ENCODE measurements at regions not wholly inside any gene's neighbourhood (a gene's known extent, or its start where the extent isn't known, plus 50 kb on each side); places are given as distances from the start of the nearest gene placed in this dataset.

DNA sequence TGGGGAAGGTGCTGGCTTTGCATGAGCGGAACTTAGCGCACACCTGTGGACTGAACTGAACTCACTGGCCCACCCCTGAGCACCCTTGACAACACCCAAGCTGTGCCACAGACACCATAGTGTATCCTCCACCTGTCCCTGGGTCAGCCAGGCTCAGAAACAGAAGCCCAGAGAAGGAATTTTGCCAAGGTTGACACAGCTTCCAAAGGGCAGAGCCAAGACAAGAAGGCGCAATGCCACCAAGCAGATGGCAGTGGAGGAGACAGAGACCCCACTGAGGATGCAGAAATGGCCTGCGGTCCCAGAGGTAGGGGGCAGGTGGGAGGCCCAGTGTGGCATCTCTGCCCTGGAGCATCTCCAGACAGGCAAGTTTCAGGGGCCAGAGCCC, 169.0 kb downstream of the ENGASE start:
- DNase-seq (ENCODE audit: low spot score): no peak

DNA sequence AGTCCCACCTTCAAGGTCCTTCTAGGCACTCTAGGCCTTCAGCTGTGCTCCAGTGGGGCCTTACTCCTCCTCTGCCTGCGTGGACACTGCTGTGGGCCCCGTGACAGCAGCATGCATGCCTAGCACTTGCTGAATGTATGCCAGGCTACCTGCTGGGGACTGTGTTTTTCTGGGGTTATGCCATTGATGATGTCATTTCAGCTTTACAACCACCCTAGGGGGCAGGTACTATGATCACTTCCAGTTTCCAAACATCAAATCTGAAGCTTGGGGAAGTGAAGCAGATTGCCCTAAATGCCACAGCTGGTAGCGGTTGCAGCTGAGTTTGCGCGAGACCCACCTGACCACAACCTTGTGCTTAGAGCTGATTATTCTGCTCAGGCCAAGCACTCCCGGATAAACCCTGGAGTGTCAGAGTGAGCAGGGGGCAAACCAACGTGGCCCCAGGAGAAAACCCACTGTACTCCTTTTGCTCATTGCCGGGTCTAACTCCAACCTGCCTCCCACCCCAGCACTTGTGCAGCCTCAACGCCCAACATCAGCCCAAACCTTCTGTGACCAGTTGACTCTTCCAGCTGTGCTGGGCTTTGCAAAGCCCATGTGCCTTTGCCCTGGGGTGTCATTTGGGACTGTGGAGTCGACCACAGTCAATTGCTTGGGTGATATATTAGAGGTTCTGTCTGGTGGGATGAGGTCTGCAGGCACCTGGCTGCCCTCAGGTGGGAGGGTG, 168.4 kb downstream of the ENGASE start:
- no peak for DNase-seq (ENCODE audit: low spot score)

DNA sequence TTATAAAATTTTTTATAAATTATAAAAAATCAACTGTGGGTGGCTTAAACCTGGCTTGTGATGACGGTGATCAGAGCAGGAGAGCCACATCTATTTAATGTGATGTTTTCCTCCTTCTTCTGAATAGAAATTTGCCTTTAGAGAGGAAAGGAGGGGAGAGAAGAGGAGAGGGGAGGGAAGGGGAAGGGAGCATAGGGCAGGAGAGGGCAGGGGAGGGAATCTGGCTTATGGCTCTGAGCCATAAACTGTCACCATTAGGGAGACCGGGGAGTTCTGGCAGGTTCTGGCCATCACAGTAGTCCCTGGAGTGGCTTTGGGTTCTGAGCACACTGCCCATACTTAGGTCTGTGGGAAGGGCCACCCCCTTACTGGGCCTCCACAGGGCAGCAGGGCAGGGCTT, 167.8 kb downstream of the ENGASE start:
- DNase-seq (ENCODE audit: low spot score): no peak

DNA sequence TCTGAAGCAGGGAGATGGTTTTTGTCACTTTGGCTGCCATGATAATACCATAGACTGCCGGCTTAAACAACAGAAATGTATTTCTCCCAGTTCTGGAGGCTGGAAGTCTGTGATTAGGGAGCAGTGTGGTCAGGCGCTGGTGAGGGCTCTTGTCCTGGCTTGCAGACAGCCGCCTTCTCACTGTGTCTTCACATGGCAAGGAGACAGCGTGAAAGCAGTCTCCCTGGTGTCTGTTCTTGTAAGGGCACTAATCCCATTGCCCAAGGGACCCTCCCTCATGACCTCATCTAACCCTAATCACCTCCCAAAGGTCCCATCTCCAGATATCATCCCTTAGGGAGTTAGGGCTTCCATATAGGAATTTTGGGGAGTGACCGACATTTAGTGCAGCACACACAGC, 167.0 kb downstream of the ENGASE start:
- no peak for DNase-seq (ENCODE audit: low spot score)

DNA sequence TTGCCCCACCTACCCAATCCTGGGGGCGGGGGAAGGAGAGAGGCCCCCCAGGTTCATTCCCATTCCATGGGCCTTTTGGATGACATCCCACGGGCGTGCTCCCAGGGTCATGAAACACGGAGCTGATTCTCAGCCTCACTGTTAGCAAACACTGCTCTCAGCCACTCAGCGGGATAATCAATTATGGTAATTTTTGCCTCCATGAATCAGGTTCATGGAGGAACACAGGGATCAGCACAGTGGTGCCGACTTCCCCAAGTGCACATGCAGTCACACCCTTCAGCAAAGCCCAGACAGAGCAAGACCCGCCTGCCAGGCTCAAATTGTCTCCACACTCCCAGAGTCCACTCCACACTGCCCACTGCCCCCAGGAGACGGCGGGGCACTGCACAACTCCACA, 164.6 kb downstream of the ENGASE start:
- DNase-seq (ENCODE audit: low spot score): no peak

DNA sequence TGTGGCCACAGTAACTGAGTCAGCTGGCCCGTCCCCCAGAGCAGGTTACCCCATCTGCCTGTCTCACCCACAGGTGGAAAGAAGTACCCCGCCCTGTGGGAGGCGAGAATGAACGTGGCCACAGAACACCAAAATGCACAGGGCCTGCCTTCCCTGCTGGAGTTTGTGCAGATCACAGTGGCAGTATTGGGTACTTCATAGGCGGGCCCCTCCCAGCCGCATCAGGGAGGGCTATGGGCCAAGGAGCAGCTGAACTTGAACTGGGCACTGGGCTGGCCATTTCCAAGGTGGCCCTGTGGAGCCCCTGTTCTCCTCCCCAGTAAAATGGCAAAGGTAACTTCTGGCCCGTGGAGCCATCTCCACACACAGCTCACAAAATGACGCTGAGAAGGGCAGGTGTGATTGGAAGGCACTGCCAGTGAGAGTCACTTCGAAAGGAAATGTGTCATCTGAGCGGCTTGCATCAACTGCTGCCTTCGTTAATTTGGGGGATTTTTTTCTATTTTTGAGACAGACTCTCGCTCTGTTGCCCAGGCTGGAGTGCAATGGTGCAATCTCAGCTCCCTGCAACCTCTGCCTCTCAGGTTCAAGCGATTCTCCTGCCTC, 162.9 kb downstream of the ENGASE start:
- no peak for DNase-seq (ENCODE audit: low spot score)

DNA sequence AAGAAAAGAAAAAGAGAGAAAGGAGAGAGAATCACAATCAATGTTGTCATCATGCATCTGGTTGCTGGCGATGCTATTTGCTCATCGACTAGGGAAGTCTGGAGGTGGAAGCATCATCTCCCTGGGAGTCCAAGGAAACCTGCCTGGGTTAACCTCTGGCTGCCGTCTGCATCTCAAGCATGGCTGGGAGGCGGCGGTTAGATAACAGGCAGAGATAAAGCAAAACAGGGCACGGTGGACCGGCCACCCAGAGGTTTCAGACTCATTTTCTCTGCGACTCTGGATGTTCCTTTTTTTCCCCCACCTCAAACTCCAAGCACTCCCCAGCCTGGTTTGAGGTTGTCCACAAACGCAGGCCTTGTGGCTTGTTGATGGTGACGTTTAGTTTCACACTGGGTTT, 161.2 kb downstream of the ENGASE start:
- no peak for DNase-seq (ENCODE audit: low spot score)

DNA sequence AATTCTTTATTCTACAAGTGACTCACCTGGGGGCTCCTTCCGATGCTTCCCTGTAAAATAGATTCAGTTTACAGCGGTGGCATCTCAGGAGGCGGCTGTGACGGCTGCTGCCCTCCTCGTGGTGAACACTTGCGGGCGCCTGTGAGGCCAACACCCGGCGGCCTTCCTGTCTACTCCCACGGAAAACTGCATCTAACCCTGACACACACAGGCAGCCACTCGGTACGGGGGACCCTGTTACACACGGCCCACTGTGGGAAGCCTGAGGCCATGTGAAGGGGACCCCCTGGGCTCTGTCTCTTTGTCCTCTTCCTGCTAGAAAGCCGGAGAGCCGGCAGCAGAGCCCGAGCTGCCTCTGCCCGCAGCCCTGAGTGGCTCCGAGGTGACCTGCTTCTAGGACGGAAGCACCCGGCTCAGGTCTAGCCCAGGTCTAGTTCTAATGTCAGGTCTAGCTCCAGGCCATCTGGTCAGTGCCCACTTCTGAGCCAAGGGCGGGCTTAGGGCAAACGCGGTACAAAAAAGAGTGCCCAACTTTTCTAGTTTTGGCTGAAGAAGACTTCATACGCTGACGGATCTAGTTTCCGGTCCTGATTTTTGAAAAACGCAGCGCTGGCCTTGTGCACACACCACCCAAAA, 159.4 kb downstream of the ENGASE start:
- no peak for DNase-seq (ENCODE audit: low spot score)

DNA sequence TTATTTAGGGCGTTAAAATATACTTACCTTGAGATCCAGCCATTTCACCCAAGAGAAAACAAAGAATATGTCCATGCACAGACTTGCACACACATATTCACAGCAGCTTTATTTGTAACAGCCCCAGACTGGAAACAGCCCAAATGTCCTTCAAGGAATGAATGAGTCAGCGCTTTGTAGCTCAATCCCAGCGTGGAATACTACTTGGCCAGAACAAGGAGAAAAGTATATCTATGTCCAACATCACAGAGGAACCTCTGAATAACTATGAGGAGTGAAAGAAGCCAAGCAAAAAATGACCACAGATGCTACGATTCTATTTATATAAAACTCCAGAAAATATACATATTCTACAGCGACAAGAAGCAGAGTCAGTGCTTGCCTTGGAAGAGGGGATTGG, 158.3 kb downstream of the ENGASE start:
- no peak for DNase-seq (ENCODE audit: low spot score)

DNA sequence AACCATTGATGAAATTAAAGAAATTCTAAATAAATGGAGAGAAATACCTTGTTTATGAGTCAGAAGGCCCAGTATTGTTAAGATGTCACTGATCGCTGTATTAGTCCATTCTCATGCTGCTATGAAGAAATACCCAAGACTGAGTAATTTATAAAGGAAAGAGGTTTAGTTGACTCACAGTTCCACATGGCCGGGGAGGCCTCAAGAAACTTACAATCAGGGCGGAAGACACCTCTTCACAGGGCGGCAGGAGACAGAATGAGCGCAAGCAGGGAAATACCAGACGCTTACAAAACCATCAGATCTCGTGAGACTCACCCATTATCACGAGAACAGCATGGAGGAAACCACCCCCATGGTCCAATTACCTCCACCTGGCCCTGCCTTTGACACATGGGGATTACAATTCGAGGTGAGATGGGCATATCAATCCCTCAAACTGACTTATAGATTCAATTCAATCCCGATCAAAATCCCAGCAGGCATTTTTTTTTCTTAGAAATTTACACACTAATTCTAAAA, 157.2 kb downstream of the ENGASE start:
- DNase-seq (ENCODE audit: low spot score): no peak

DNA sequence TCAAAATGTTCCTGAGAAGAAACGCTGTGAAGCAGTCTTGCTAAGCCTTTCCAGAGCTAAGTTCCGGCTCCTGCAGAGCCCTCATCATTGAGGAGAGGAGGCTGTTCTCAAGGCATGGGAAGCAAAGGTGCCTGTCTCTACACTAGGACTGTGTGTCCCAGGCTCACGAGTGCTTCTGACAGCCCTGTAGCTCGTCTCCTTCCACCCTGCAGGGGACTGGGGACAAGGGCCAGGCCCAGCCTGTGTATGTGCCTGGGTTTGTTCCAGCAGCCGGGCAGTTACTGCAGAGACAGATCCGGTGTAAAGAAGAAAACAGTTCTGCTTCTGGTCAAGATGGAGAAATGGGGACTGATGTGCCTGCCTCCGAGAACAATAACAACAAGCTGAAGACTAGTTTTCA, 156.0 kb downstream of the ENGASE start:
- no peak for DNase-seq (ENCODE audit: low spot score)

DNA sequence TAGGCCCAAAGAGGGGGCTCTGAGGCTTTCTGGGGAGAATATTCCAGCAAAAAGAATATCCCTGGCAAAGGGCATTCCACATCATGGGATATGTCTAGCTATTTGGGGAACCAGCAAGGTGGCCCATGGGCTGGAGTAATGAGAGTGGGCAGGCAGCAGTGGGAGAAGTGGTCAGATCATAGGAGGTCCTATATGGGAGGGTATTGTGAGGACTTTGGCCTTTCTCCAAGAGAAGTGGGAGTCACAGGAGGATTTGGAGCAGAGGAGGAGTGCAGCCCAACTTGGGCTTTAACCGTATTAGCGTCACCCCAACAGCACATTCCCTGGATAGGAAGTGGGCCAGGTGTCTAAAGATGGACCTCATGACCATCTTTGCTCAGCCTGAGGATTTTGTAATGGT, 151.4 kb downstream of the ENGASE start:
- no peak for DNase-seq (ENCODE audit: low spot score)

DNA sequence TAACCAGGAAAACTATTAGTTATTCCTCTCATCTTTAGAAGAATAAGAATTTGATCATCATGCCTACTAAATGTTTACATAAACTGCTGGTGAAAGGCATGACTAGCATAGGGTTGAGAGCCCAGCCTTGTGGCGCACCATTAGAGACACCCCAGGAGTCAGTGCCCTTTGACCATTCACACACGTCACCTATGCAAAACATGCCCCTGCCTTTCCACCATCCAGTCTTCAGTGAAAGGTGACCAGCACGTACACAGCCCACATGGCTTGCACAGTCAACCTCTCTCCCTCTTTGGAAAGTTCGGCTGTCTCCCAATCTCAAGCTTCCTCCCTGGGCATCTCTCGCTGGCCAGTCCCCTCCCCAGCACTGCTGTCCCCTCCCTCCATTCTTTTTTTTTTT, 150.3 kb downstream of the ENGASE start:
- DNase-seq (ENCODE audit: low spot score): no peak

DNA sequence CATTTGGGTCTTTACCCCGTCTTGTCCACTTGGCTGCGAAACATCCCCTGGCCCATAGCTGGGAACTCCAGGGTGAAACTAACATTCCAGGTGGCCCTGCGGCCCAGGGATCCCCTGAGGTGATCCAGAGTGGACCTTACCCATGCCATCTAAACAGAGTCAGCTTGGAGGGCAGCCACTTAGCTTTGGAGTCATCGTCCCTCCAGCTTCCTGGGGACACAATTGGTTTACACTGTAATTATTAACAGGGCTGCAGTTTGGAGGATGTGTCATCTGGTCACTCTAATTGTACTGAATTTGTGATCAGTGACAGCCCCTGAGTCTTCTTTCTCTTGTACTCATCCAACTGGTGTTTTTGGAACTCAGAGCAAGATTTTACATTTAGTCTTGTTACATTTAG, 149.9 kb downstream of the ENGASE start:
- DNase-seq (ENCODE audit: low spot score): no peak

DNA sequence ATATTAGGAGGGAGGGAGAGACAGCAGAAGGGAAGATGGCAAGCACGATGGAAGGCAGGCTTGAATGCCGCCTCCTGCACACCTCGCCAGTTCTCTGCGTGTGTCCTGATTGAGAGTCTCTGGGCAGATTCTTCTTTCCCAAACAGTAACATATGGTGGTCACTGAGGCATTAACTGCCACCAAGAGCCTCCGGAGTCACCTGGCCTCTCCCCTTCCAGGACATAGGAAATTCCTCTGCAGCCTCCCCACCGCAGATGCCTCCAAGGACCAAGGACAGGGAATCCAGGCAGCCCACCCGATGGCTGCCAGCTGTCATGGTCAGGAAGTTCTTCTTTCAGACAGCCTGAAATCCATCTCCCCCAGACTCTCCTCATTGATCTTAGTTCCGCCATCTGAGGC, 149.3 kb downstream of the ENGASE start:
- DNase-seq (ENCODE audit: low spot score): no peak

DNA sequence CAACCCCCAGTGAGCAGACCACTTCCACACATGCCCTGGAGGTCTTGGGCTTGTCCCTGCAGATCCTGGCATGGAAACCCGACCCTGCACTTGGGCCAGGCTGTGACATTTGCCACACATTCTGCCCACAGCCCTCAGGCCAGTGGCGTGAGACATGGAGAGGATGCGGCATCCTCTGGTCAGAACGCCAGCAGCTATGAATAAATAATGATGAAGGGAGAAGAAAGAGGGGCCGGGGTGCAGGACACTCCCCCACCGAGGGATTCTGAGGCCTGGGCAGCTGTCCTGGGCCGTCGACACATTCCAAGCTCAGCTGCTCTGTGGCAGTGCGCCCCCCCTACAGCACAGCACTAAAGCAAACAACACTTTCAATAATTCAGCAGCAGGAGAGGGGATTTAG, 148.8 kb downstream of the ENGASE start:
- no peak for DNase-seq (ENCODE audit: low spot score)

DNA sequence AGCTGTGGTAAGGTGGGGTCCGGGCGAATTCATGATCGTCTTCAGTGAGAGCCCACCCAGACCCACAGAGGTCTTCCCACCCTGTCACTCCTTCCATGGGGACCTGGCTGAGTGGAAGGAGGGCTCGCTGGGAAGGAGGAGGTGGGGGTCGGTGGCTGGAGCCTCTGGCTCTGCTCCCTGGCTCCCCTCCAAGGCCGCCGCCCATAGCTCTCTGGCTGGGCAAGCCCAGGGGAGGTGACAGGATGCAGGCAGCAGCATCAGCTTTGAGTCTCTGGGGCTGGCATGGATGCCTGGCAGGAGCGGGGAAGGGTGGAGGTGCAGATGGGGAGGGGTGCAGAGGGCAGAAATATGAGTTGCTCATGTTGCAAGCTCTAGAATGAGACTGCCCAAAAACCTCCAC, 147.0 kb downstream of the ENGASE start:
- no peak for DNase-seq (ENCODE audit: low spot score)

DNA sequence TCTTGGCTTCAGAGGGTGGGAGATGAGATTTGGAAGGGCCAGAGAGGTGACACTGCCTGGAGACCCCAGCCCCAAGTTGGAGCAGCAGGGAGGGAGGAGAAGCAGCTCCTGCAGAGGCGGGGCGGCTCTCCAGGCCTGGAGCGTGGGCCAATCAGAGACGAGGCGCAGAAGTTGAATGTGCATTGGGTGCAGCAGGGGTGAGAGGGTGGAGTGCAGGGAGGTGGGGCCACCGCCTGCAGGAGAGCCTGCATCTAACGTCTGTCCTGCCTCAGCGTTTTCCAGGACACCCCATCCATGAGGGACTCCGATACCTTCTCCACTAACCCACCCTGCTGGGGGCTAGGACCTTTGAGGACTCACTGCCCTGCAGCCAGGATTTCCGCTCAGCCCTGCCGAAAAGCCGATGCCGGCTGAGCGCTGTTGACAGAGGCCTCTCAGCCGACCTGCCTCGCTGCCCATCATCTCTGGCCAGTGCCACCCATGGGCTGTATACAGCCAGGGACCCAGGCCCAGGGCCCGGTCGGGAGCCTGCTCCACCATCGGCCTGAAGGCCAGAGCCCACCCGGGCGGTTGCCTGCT, 146.2 kb downstream of the ENGASE start:
- DNase-seq (ENCODE audit: low spot score): peak; percentile 29

DNA sequence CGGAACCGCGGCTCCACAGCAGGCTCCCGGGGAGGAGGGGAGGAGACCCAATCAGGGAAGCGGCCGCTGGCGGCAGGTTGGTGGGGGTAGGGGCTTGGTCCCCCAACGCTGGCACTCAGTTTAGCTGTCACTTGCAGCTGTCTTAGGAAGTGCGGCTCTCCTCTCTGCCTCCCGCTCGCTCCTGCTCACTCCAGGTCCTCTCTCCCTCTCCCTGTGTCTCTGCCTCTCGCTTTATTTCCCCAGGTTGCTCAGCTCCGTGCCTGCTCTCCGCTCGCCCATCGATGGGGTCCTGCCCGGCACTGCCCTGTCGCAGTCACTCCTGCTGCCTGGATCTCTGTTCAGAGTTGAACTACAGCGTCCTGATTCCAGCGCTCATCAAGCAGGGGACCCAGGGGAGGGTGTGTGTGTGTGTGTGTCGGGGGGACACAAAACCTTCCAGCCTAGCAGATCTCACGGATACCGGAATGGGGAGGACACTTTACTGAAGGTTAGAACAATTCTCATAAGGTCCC, 145.6 kb downstream of the ENGASE start:
- no peak for DNase-seq (ENCODE audit: low spot score)

DNA sequence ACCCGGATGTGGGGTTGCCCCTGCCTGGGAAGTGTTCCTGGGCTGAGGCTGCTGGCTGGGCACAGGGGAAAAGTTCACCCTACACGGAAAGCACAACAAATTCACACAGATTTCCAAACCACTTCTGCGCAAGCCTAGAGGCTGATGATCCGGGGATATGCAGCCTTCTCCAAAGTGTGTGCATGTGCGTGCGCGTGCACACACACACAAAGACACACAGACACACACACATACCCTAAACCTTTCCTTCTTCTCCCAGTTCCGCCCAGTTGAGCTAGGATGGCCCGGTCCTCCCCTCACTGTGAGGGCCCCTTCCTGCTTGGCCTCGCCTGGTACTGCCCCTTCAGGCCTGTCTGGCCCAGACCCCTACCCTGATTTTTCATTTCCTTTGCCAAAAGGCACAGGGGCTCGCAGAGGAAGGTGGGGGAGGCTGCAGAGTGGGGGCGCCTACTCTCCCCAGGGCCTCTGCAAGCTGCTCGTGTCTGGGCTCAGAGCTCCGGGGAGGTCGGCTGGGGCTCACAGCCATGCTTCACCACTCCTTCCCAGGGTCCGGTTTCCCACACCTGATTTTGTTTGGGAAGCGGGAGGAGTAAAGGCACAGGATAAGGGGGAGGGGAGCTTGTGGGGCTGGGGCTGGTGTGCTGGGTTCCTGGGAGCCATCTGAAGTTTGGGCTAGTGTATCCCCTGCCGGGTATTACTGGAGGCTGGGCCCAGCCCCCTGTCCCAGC, 144.7 kb downstream of the ENGASE start:
- no peak for DNase-seq (ENCODE audit: low spot score)

DNA sequence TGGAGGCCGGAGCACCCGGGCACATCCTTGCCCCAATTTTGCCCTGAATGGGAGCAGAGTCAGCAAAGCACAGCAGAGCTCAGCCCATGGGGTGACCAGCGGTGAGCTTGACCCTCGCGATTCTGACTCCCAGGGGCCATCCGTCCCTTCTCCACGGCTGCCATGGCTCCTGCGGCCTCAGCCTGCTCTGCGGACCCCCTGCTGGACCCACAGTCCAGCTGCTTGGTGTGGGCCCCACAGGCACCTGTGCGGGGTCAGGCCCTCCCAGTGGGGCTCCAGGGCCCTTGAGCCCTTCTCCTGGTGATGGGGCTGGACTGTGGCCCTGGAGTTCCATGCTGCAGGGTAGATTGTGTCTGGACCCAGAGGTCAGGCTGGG, 144.2 kb downstream of the ENGASE start:
- DNase-seq (ENCODE audit: low spot score): no peak

DNA sequence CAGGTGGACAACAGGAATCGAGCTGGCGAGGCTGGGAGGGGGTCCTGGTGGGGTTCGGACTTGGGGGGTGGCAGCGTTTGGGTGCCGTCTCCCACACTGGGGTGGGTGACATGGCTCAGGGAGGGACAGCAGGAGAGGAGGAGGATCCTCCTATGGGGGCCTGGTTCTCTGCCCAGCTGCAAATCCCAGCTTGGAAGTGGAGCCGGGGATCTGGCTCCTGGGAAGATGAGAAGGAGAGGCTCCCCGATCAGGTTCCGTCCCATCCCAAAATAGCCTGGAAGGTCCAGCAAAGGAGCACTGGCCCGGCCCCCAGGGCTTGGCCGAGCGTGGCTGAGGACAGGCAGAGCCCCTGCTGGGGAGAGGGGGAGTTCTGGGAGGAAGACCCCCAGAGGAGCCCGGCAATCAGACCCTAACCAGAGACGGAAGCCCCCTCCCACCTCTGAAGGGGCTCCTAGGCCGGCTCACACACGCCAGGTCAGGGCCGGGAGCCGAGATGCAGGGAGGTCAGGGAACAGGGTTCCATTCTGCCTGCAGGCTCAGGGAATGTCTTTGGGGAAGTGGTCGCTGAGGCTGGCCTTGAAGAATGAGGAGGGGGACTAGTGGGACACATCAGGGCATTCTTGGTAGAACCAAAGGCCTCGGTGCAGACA, 143.7 kb downstream of the ENGASE start:
- no peak for DNase-seq (ENCODE audit: low spot score)
